ENCODE measurements at regions not wholly inside any gene's neighbourhood (a gene's known extent, or its start where the extent isn't known, plus 50 kb on each side); places are given as distances from the start of the nearest gene placed in this dataset.

GRCh38 chr7:137172105-137172590, 171.4 kb downstream of the PTN start:
- no peak for TF ChIP-seq POLR2A (IDR thresholded peaks at IDR 0.05; ENCODE audit: low read length)
- no peak for TF ChIP-seq GATA1 (IDR thresholded peaks at IDR 0.05; ENCODE audit: low read depth, low read length)

Data from erythroblast (primary cell).